ENCODE measurements at regions not wholly inside any gene's neighbourhood (a gene's known extent, or its start where the extent isn't known, plus 50 kb on each side); places are given as distances from the start of the nearest gene placed in this dataset.

DNA sequence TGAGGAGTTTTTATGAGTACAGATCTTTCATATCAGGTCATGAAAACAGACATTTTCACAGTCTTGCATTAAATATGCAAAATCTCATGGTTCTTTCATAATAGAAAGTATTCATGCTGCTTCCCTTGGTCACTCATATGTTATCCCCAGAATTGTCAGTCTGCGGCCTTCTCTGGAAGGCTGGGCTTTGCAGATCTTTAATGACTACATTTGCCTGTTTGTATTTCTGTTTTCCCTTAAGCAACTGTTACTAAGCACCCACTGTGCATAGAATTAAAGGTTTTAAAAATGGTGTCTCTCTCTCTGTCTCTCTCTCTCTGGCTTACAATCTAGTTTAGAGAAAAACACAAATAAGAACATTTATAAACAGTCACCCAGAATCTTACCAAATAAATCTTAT is 456.3 kb downstream of the RIT2 start:
- in situ Hi-C loops (cut with HindIII; ENCODE audit: low sequenced_read_pairs), result no loop called here
- no peak for DNase-seq (ENCODE audit: low read depth, low spot score)
- TF ChIP-seq, protein P1, sequence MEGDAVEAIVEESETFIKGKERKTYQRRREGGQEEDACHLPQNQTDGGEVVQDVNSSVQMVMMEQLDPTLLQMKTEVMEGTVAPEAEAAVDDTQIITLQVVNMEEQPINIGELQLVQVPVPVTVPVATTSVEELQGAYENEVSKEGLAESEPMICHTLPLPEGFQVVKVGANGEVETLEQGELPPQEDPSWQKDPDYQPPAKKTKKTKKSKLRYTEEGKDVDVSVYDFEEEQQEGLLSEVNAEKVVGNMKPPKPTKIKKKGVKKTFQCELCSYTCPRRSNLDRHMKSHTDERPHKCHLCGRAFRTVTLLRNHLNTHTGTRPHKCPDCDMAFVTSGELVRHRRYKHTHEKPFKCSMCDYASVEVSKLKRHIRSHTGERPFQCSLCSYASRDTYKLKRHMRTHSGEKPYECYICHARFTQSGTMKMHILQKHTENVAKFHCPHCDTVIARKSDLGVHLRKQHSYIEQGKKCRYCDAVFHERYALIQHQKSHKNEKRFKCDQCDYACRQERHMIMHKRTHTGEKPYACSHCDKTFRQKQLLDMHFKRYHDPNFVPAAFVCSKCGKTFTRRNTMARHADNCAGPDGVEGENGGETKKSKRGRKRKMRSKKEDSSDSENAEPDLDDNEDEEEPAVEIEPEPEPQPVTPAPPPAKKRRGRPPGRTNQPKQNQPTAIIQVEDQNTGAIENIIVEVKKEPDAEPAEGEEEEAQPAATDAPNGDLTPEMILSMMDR (IDR thresholded peaks at IDR 0.05; ENCODE audit: low read depth, low read length), result no peak
- no peak overlapping the region for H3K4me3 ChIP-seq (ENCODE audit: low read depth, low read length)

DNA sequence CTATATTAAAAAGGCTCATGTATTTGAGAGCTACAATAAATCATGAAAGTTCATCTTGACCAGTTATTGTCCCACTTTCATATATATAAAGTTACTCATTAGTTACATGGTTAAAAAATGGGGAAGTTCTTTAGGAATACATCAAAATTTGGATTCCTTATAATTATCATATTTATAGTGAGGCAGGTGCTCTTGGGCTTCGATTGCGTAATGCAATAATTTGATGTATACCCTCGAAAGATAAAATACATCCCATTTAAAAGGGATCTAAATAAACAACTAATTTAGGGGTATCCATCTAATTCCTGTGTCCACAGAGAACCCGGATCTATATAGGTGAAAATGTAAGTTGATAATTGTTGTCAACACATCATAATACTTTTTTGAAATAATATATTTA is 444.6 kb downstream of the RIT2 start:
- H3K4me3 ChIP-seq (ENCODE audit: low read depth, low read length), result no peak overlapping the region
- TF ChIP-seq, protein P1 (IDR thresholded peaks at IDR 0.05; ENCODE audit: low read depth, low read length), result no peak
- DNase-seq (ENCODE audit: low read depth, low spot score), result no peak
- in situ Hi-C loops (cut with HindIII; ENCODE audit: low sequenced_read_pairs), result no loop called here

DNA sequence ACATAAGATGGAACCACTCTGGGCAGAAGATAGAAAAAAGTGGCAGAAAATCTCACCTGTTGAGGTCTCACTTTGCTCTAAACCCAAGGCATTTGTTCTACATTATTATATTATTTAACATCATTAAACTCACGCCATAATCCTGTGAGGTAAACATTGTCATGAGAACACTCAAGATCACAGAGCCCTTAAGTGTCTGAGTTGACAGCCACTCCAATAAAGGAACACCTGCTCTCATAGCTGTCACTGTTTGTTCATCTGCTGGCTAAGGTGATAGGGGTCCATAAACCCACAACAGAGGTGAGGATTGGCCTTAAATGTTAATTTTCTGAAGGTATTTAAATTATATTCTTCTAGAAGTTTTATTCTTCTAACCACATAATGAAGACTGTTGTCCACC is 439.7 kb downstream of the RIT2 start:
- no peak for DNase-seq (ENCODE audit: low read depth, low spot score)
- H3K4me3 ChIP-seq (ENCODE audit: low read depth, low read length), result no peak overlapping the region
- in situ Hi-C loops (cut with HindIII; ENCODE audit: low sequenced_read_pairs), result no loop called here
- TF ChIP-seq, protein P1 (IDR thresholded peaks at IDR 0.05; ENCODE audit: low read depth, low read length), result no peak

DNA sequence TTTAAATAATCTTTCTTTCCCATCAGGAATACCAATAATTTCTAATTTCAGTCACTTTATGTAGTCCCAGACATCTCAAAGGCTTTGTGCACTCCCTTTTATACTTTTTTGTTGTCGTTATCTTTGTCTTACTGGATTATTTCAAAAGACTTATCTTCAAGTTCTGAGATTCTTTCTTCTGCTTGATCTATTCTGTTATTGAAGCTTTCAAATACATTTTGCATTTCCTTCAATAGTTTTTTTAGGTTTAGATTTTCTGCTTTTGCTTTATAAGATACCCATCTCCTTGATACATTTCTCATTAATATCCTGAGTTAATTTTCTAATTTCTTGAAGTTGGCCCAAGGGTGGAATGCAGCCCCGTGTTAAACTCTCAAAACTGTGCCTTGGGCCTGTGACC is 432.4 kb downstream of the RIT2 start:
- in situ Hi-C loops (cut with HindIII; ENCODE audit: low sequenced_read_pairs), result no loop called here
- H3K4me3 ChIP-seq (ENCODE audit: low read depth, low read length), result no peak overlapping the region
- TF ChIP-seq, protein P1 (IDR thresholded peaks at IDR 0.05; ENCODE audit: low read depth, low read length), result no peak
- DNase-seq (ENCODE audit: low read depth, low spot score), result no peak

DNA sequence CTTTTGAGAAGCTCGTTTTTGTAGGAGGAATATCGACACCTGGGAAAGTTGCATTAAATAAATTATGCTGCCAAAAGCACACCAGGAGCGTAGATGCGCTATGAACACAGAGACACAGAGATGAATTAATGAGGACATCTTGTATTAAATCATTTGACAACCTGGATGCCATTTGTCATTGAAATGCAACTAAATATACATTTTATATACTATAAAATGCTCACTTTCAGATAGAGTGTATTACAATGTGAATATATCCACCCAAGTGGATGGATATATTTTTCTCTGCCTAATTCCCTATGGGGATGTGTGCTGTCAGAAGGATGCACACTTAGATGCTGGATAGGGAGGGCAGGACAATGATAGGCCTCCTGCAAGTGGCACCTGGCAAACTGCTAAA is 426.2 kb downstream of the RIT2 start:
- TF ChIP-seq, protein P1 (IDR thresholded peaks at IDR 0.05; ENCODE audit: low read depth, low read length), result no peak
- H3K4me3 ChIP-seq (ENCODE audit: low read depth, low read length), result no peak overlapping the region
- no peak for DNase-seq (ENCODE audit: low read depth, low spot score)
- in situ Hi-C loops (cut with HindIII; ENCODE audit: low sequenced_read_pairs), result no loop called here

Data from astrocyte of the spinal cord (primary cell).